Fibroblast of villous mesenchyme (primary cell): ENCODE measurements at regions not wholly inside any gene's neighbourhood (a gene's known extent, or its start where the extent isn't known, plus 50 kb on each side); places are given as distances from the start of the nearest gene placed in this dataset. TPM values are rescaled to one million over a fixed set of nuclear protein-coding genes. Genes with fewer than 3 reads are reported as not detected.

Experiments
- small RNA-seq: library from RNA; depleted of rRNA; stranded (forward); fragments of <200 nt; gene quantifications from one replicate; pipeline ENCODE3, GENCODE V24; 2012

Small RNA genes lying in the stretch of these regions (small RNA-seq; reads per million reads assigned to genes)
- gene AC005000.1 = not detected
